ENCODE measurements at regions not wholly inside any gene's neighbourhood (a gene's known extent, or its start where the extent isn't known, plus 50 kb on each side); places are given as distances from the start of the nearest gene placed in this dataset.

DNA sequence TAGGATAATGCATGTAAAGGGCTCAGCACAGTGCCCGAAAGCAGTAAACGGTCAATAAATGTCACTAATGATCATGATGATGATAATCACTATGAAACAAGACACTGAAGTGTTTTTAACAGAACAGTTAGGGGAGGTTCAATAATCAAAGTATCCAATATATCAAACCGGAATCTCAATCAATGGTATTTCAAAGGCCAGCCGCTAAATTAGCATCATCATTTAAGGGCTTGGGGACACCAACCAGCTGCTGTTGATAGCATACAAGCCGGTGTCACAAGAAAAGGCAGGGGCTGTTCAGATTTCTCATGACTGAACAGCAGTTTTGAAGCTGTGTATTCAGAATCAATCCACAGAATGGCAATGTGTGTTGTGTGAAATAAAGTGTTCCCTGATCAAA, 316.0 kb upstream of the NPVF start:
- Histone ChIP-seq H3K9me3 (ENCODE audit: control insufficient read depth, low read length) (no peaks in the 10 kb centered on the region), H3K4me1 (ENCODE audit: control insufficient read depth, insufficient read depth, low read length) (peaks cover 3% of the 10 kb centered on the region), H3K27me3 (ENCODE audit: control insufficient read depth, insufficient read depth, low read length, poor library complexity, severe bottlenecking) (no peaks in the 10 kb centered on the region), H3K36me3 (ENCODE audit: control insufficient read depth, insufficient read depth, low read length) (no peaks in the 10 kb centered on the region), H3K27ac (ENCODE audit: insufficient read depth, low read depth, low read length, poor library complexity, severe bottlenecking) (no peak overlapping the region), H3K4me3 (ENCODE audit: insufficient read depth, low read depth, low read length) (no peak overlapping the region)
- 97 to 98% methylated on average over 5 of the region's 5 CpGs for WGBS, 2 experiments

- Histone ChIP-seq H3K36me3 (ENCODE audit: control insufficient read depth, insufficient read depth, low read length) (no peaks in the 10 kb centered on the region), H3K4me3 (ENCODE audit: insufficient read depth, low read depth, low read length) (no peak overlapping the region), H3K9me3 (ENCODE audit: control insufficient read depth, low read length) (no peaks in the 10 kb centered on the region), H3K27ac (ENCODE audit: insufficient read depth, low read depth, low read length, poor library complexity, severe bottlenecking) (no peak overlapping the region), H3K4me1 (ENCODE audit: control insufficient read depth, insufficient read depth, low read length) (peaks cover 9% of the 10 kb centered on the region), H3K27me3 (ENCODE audit: control insufficient read depth, insufficient read depth, low read length, poor library complexity, severe bottlenecking) (no peaks in the 10 kb centered on the region)
- WGBS, 2 experiments, result 85 to 89% methylated on average over 6 to 7 of the region's 7 CpGs
Measured at GRCh38 chr7:25545124-25546008, 317.1 kb upstream of the NPVF start.

GRCh38 chr7:25546306-25546705, 318.0 kb upstream of the NPVF start:
- 93 to 98% methylated on average over 6 of the region's 6 CpGs for WGBS, 2 experiments
- no peaks in the 10 kb centered on the region for H3K27me3 ChIP-seq (ENCODE audit: control insufficient read depth, insufficient read depth, low read length, poor library complexity, severe bottlenecking)
- no peaks in the 10 kb centered on the region for H3K36me3 ChIP-seq (ENCODE audit: control insufficient read depth, insufficient read depth, low read length)
- peaks cover 9% of the 10 kb centered on the region for H3K4me1 ChIP-seq (ENCODE audit: control insufficient read depth, insufficient read depth, low read length)
- no peak overlapping the region for H3K4me3 ChIP-seq (ENCODE audit: insufficient read depth, low read depth, low read length)
- no peak overlapping the region for H3K27ac ChIP-seq (ENCODE audit: insufficient read depth, low read depth, low read length, poor library complexity, severe bottlenecking)
- H3K9me3 ChIP-seq (ENCODE audit: control insufficient read depth, low read length), result no peaks in the 10 kb centered on the region

DNA sequence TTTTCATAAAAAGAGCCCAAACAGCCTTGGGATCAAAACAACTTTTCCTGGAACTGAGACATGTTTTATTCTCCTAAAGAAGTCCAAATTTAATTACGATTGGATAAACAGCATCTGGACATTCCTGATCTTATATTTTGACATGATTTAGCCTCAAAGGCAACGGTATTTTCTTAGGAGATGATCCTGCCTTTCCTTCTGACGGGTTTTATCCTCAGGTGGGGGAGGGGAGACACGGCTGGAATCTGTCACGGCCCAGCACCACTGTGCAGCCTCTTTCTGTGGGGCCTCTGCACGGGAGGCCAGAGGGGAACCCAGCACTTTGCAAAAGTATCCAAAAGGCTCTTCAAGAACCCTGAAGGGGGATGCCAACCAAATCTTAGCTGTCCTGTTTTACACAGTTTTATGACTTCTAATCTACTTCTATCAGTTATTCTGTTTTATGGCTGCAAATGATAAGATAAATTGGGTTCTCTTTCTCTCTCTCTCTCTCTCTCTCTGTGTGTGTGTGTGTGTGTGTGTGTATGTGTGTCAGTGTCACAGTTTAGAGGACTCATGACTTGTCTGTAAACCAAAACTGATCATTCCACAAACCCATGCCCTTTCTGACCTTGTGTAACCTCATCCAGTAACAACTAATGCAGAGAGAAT, 321.1 kb upstream of the NPVF start:
- H3K4me1 ChIP-seq (ENCODE audit: control insufficient read depth, insufficient read depth, low read length), result peaks cover 9% of the 10 kb centered on the region
- no peaks in the 10 kb centered on the region for H3K9me3 ChIP-seq (ENCODE audit: control insufficient read depth, low read length)
- no peak overlapping the region for H3K27ac ChIP-seq (ENCODE audit: insufficient read depth, low read depth, low read length, poor library complexity, severe bottlenecking)
- WGBS, 2 experiments, result 50 to 72% methylated on average over 6 of the region's 6 CpGs
- H3K27me3 ChIP-seq (ENCODE audit: control insufficient read depth, insufficient read depth, low read length, poor library complexity, severe bottlenecking), result no peaks in the 10 kb centered on the region
- no peak overlapping the region for H3K4me3 ChIP-seq (ENCODE audit: insufficient read depth, low read depth, low read length)
- H3K36me3 ChIP-seq (ENCODE audit: control insufficient read depth, insufficient read depth, low read length), result no peaks in the 10 kb centered on the region

DNA sequence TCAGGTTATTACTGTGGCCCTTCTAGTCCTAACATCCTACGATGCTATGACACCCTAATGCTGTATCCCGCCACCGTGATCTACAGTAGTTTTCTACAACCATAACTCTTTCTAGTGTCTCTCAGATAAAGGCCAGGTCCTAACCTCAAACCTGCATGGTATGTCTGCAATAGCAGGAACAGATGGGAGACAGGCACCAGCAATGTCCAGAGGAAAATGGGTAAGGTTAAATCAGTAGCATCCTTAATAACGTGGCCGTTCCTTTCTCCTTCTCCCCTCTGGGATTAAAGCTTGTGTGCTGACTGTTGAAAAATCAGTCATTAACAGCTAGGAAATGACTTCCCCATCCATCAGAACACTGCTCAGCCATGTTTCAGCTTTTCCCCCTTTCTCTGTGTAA, 321.9 kb upstream of the NPVF start:
- peaks cover 9% of the 10 kb centered on the region for H3K4me1 ChIP-seq (ENCODE audit: control insufficient read depth, insufficient read depth, low read length)
- H3K27me3 ChIP-seq (ENCODE audit: control insufficient read depth, insufficient read depth, low read length, poor library complexity, severe bottlenecking), result no peaks in the 10 kb centered on the region
- H3K36me3 ChIP-seq (ENCODE audit: control insufficient read depth, insufficient read depth, low read length), result no peaks in the 10 kb centered on the region
- H3K27ac ChIP-seq (ENCODE audit: insufficient read depth, low read depth, low read length, poor library complexity, severe bottlenecking), result no peak overlapping the region
- H3K9me3 ChIP-seq (ENCODE audit: control insufficient read depth, low read length), result no peaks in the 10 kb centered on the region
- WGBS, 2 experiments, result 95% methylated on average over 5 of the region's 5 CpGs
- no peak overlapping the region for H3K4me3 ChIP-seq (ENCODE audit: insufficient read depth, low read depth, low read length)

DNA sequence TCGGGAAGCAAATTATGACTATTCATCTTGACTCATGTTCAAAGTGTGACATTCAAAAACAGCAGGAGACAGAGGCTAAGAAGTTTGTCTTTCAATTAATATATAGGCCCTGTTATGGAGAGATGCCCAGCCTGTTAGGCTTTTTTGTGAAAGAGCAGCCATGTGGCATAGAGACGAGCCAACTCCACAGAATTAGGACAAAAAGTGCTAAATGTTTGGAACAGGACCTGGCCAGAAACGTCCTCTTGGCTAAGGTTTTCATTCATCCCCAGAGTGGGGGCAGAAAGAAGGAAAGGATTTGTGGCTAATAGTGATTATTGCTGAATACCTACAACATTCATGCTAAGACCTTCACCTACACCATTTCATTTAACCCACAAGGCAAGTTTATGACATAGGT, 324.7 kb upstream of the NPVF start:
- Histone ChIP-seq H3K4me3 (ENCODE audit: insufficient read depth, low read depth, low read length) (no peak overlapping the region), H3K9me3 (ENCODE audit: control insufficient read depth, low read length) (no peaks in the 10 kb centered on the region), H3K27me3 (ENCODE audit: control insufficient read depth, insufficient read depth, low read length, poor library complexity, severe bottlenecking) (no peaks in the 10 kb centered on the region), H3K4me1 (ENCODE audit: control insufficient read depth, insufficient read depth, low read length) (peaks cover 14% of the 10 kb centered on the region), H3K27ac (ENCODE audit: insufficient read depth, low read depth, low read length, poor library complexity, severe bottlenecking) (no peak overlapping the region), H3K36me3 (ENCODE audit: control insufficient read depth, insufficient read depth, low read length) (no peaks in the 10 kb centered on the region)
- WGBS, 2 experiments, result 93 to 100% methylated on average over 3 of the region's 3 CpGs

- peaks cover 14% of the 10 kb centered on the region for H3K4me1 ChIP-seq (ENCODE audit: control insufficient read depth, insufficient read depth, low read length)
- H3K27me3 ChIP-seq (ENCODE audit: control insufficient read depth, insufficient read depth, low read length, poor library complexity, severe bottlenecking), result no peaks in the 10 kb centered on the region
- WGBS, 2 experiments, result 81 to 83% methylated on average over 13 of the region's 13 CpGs
Measured at GRCh38 chr7:25553580-25554291, 325.4 kb upstream of the NPVF start.

DNA sequence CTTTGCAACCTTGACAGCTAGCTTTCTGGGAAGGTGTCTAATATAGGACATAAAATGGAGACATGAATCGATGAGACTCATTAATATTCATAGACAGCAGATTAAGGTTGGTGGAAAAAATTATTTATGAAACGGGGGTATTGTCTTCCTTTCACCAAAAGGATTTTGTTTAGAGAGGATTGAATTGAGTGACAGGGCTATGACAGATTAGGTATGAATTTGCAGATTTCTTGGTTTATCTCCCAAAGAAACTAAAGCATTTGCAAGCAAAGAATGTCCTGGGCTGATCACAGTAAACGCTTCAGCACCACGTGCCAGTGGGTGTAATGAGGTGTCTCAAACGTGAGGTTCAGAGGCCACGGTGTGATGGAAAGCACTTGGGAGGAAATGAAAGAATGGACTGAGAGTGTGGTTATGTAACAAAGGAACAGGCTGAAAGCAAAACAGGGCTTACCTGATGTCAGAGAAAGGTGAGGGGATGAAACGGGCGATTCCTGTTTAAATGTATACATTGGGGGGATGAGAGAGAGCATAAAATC, 329.2 kb upstream of the NPVF start:
- peaks cover 6% of the 10 kb centered on the region for H3K4me1 ChIP-seq (ENCODE audit: control insufficient read depth, insufficient read depth, low read length)
- H3K9me3 ChIP-seq (ENCODE audit: control insufficient read depth, low read length), result peaks cover 3% of the 10 kb centered on the region
- no peak overlapping the region for H3K27ac ChIP-seq (ENCODE audit: insufficient read depth, low read depth, low read length, poor library complexity, severe bottlenecking)
- H3K27me3 ChIP-seq (ENCODE audit: control insufficient read depth, insufficient read depth, low read length, poor library complexity, severe bottlenecking), result no peaks in the 10 kb centered on the region
- H3K4me3 ChIP-seq (ENCODE audit: insufficient read depth, low read depth, low read length), result no peak overlapping the region
- H3K36me3 ChIP-seq (ENCODE audit: control insufficient read depth, insufficient read depth, low read length), result no peaks in the 10 kb centered on the region
- 86 to 90% methylated on average over 8 of the region's 8 CpGs for WGBS, 2 experiments

More at GRCh38 chr7:25553580-25554291, 325.4 kb upstream of the NPVF start:
- H3K9me3 ChIP-seq (ENCODE audit: control insufficient read depth, low read length), result peaks cover 2% of the 10 kb centered on the region
- no peaks in the 10 kb centered on the region for H3K36me3 ChIP-seq (ENCODE audit: control insufficient read depth, insufficient read depth, low read length)
- H3K4me3 ChIP-seq (ENCODE audit: insufficient read depth, low read depth, low read length), result no peak overlapping the region
- no peak overlapping the region for H3K27ac ChIP-seq (ENCODE audit: insufficient read depth, low read depth, low read length, poor library complexity, severe bottlenecking)

- H3K27me3 ChIP-seq (ENCODE audit: control insufficient read depth, insufficient read depth, low read length, poor library complexity, severe bottlenecking), result no peaks in the 10 kb centered on the region
- H3K4me3 ChIP-seq (ENCODE audit: insufficient read depth, low read depth, low read length), result no peak overlapping the region
- H3K36me3 ChIP-seq (ENCODE audit: control insufficient read depth, insufficient read depth, low read length), result no peaks in the 10 kb centered on the region
- peaks cover 3% of the 10 kb centered on the region for H3K9me3 ChIP-seq (ENCODE audit: control insufficient read depth, low read length)
- peaks cover 6% of the 10 kb centered on the region for H3K4me1 ChIP-seq (ENCODE audit: control insufficient read depth, insufficient read depth, low read length)
- no peak overlapping the region for H3K27ac ChIP-seq (ENCODE audit: insufficient read depth, low read depth, low read length, poor library complexity, severe bottlenecking)
- WGBS, 2 experiments, result 93 to 95% methylated on average over 4 of the region's 4 CpGs
Measured at GRCh38 chr7:25557930-25558329, 329.6 kb upstream of the NPVF start.

DNA sequence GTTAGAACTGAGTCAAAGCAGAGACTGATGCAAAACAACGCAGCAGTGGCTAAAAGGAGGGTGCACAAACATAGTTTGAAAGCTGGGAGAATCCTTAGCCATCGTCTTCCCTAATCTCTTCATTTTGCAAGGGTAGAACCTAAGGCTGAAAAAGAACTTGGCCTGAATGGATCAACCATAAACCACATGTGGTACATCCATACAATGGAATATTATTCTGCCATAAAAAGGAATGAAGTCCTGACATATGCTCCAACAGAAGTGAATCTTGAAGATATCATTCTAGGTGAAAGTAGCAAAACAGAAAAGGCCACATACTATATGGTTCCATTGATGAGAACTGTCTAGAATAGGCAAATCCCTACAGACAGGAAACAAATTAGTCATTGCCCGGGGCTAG, 330.3 kb upstream of the NPVF start:
- Histone ChIP-seq H3K9me3 (ENCODE audit: control insufficient read depth, low read length) (peaks cover 3% of the 10 kb centered on the region), H3K27ac (ENCODE audit: insufficient read depth, low read depth, low read length, poor library complexity, severe bottlenecking) (no peak overlapping the region), H3K4me1 (ENCODE audit: control insufficient read depth, insufficient read depth, low read length) (peaks cover 6% of the 10 kb centered on the region), H3K27me3 (ENCODE audit: control insufficient read depth, insufficient read depth, low read length, poor library complexity, severe bottlenecking) (no peaks in the 10 kb centered on the region), H3K36me3 (ENCODE audit: control insufficient read depth, insufficient read depth, low read length) (no peaks in the 10 kb centered on the region), H3K4me3 (ENCODE audit: insufficient read depth, low read depth, low read length) (no peak overlapping the region)
- WGBS, 2 experiments, result 95% methylated on average over 3 of the region's 3 CpGs
